NT2/D1 (cell line): ENCODE measurements at regions not wholly inside any gene's neighbourhood (a gene's known extent, or its start where the extent isn't known, plus 50 kb on each side); places are given as distances from the start of the nearest gene placed in this dataset.

Experiments
- SUZ12 ChIP-seq: IDR thresholded peaks from 2 replicates; pipeline ENCODE4 v1.6.1; 2011; ENCODE audit not compliant: insufficient read length, insufficient read depth; ENCODE audit errors: extremely low read depth
- YY1 ChIP-seq: IDR thresholded peaks from 2 replicates; pipeline ENCODE4 v1.6.1; 2011; ENCODE audit not compliant: insufficient read length, insufficient read depth

DNA sequence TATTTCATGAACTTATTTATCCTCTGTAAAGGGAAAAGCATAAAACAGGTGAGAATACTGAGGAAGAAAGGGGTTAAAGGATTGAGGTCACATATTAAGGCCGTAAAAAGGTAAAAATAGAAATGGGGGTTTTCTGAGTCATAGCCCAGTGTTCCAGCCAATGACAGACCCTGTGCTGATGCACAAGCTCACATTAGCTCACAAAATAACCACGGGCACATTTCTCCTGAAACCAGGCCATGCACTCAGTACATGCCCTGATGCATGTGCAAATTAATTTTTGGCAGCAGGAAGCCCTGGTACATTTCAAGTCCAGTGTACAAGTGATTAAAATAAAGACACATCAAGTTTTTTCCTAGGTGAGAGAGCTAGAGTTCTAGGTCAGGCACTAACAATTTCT is 194.4 kb downstream of the TMEM200A start:
- TF ChIP-seq YY1 (no peak), SUZ12 (no peak)
